LNCAP (cell line): ENCODE measurements at regions not wholly inside any gene's neighbourhood (a gene's known extent, or its start where the extent isn't known, plus 50 kb on each side); places are given as distances from the start of the nearest gene placed in this dataset.

Source experiments
- CTCF ChIP-seq: fragments of 450-650 bp; IDR thresholded peaks from 2 replicates; pipeline ENCODE4 v1.5.1; 2017; ENCODE audit warnings: mild to moderate bottlenecking

GRCh38 chr21:19228226-19228625, 824.6 kb upstream of the TMPRSS15 start:
- no peak for TF ChIP-seq CTCF

GRCh38 chr21:19236209-19236608, 832.6 kb upstream of the TMPRSS15 start:
- no peak for TF ChIP-seq CTCF

GRCh38 chr21:19237608-19238007, 834.0 kb upstream of the TMPRSS15 start:
- no peak for TF ChIP-seq CTCF

GRCh38 chr21:19239696-19240095, 836.1 kb upstream of the TMPRSS15 start:
- TF ChIP-seq CTCF = no peak

GRCh38 chr21:19244502-19245187, 841.1 kb upstream of the TMPRSS15 start:
- no peak for TF ChIP-seq CTCF

GRCh38 chr21:19245188-19245580, 841.6 kb upstream of the TMPRSS15 start:
- TF ChIP-seq CTCF = no peak

- TF ChIP-seq CTCF = no peak
These were observed 842.4 kb upstream of the TMPRSS15 start for GRCh38 chr21:19246018-19246417.
